Right lung (tissue), 2 donors: ENCODE measurements at regions not wholly inside any gene's neighbourhood (a gene's known extent, or its start where the extent isn't known, plus 50 kb on each side); places are given as distances from the start of the nearest gene placed in this dataset.
A peak's percentile ranks its signal among the peaks of the same experiment; 100 is the strongest.

Experiments used
- DNase-seq, 2 donors: peaks; one replicate each; pipeline ENCODE4 v3.0.0-alpha.2; 2013

DNA sequence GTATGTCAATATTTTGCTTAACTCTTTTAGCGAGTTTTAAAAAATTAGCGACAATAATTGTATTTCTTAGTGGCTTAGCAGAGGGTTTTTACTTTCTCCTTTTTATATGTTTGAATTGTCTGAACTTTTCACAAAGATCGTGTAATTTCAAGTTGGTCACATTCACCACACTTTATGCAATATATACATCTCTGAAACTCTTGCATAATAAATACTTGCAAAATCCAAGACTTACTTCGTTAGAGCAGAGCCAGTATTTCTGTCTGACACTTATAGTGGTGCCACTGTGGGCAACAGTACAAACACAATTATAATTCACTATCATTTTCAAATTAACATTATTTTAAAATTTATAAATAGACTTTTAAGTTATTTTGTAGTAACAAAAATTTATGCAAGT lies 62.0 kb downstream of the SUCNR1 start:
- DNase-seq: no peak

DNA sequence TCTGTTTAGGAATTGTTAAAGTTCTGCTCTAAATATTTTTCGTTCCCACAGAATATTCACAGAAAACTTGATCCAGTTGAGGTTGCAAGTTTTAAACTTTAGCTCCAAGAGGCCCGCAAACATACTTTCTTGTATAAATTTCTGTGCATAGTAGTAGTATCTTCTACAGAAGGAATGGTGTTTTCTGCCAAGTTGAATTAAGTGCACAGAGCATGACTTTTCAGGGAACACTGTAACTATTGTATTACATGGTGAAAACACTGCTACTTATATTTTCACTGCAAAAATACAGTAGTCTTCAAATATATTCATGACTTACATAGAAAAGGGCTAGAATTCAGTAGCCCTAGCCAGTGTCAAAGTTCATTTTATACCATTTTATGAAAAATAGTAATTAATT lies 67.0 kb downstream of the SUCNR1 start:
- no peak for DNase-seq

GRCh38 chr3:151943539-151943938 lies 70.1 kb downstream of the SUCNR1 start:
- DNase-seq: no peak

GRCh38 chr3:151944356-151944755 lies 70.9 kb downstream of the SUCNR1 start:
- DNase-seq: no peak

DNA sequence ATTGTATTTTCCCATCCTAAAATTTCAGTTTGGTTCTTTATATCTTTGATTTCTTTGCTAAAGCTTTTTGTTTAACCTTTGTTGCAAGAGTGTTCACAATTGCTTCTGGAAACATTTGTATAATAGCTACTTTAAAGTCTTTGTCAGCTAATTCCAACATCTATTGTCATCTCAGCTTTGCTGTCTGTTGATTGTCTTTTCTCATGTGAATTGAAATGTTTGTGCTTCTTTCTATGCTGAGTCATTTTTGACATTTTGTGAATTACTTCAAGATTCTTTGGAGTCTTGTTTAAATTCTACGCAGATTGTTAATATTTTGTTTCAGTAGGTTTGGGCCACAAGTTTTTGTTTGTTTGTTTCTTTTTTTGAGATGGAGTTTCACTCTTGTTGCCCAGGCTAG lies 73.2 kb downstream of the SUCNR1 start:
- DNase-seq: no peak

DNA sequence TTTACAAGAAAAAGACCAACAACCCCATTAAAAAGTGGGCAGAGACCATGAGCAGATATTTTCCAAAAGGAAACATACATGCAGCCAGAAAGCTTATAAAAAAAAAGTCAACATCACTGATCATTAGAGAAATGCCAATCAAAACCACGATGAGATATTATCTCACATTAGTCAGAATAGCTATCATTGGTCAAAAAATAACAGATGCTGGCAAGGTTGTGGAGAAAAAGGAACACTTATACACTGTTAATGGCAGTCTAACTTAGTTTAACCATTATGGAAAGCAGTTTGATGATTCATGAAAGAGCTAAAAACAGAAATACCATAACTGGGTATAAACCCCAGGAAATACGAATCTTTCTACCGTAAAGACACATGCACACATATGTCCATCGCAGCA lies 76.3 kb downstream of the SUCNR1 start:
- no peak for DNase-seq

DNA sequence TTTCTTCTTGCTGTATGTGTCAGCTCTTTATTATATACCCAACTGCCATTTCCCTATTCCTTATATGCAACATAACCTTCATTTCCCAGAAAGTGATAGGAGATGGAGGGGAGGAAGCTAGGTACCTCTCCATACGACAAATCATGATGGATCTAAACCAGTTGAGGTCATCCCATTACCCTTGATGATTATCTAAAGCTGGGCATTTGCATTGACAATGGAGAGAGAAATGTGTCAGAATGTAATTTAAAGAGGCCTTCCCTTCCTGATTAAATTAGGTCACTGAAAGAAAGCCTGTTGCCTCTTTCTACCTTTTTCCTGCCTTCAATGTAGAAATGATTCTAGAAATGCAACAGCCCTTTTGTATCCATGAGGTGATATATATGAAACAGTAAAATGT lies 81.9 kb downstream of the SUCNR1 start:
- no peak for DNase-seq

GRCh38 chr3:151960961-151961580 lies 87.6 kb downstream of the SUCNR1 start:
- DNase-seq: peak; percentile 54 to 60

- no peak for DNase-seq
Measured at GRCh38 chr3:151962352-151962751, 88.9 kb downstream of the SUCNR1 start.

DNA sequence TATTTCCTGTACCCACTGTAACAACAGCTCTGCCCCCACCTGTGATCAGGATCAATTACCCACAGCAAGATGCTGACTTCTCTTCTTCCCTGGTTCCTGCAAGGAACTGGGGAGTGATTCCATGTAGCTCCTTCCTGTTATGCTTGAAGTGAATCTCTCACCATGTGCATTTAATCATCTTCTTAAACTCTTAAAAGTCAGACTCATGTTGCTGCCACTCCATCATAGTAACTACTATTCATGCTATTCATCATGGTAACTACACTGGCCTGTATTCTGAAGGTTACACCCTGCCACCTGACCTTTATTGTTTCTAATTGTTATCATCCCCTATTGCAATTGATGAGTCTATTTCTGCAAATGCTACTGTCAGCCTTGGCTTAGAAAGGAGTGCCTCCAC lies 89.5 kb downstream of the SUCNR1 start:
- DNase-seq: no peak

- no peak for DNase-seq
Measured at GRCh38 chr3:151964743-151965142, 91.3 kb downstream of the SUCNR1 start.

DNA sequence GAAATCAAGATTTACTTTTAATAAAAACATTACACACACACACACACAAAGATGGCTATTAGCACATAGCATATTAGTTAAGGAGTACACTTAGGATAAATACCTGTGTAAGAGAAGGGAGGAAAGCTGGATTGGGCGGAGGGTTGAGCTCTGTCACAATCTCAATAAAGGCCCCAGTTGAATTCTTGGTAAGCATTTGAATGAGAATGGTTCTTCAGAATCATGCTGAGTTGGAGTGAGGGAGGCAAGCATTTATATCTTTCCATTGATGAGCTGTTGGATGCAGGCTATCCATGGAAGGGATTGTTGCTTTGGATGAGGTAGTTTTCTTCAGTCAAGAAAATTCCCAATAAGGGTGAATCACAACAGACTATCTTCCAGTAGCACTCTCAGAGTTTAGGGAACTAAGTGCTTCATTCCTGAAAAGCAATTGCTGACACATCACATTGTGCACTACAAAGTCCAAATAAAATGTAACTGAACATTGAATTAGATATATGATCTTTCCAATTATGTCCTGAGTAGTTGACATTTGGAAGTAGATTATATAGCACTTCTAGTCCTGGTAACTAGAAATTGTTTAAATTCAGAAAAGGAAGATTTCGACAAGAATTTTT lies 95.7 kb downstream of the SUCNR1 start:
- DNase-seq: no peak

- peak; percentile 38 to 50 for DNase-seq
Measured at GRCh38 chr3:151971814-151972579, 98.6 kb downstream of the SUCNR1 start.

DNA sequence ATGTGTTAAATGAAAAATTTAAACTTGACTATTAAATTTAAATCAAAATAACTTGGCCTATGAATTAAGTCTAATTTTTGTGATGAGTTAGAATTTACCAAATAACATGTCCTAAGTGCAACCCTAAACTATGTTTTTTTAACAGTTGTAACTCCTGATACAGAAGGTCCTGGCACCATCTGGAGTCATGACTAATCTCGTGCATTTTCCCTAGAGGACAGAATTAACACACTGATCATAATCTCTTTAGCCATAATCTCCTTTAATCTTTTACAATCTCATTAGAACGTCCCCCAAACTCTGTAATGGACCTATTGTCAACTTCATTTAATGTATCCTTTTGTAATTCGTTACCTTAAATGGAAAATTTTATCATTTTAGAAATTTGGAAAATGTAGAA lies 100.6 kb downstream of the SUCNR1 start:
- no peak for DNase-seq

DNA sequence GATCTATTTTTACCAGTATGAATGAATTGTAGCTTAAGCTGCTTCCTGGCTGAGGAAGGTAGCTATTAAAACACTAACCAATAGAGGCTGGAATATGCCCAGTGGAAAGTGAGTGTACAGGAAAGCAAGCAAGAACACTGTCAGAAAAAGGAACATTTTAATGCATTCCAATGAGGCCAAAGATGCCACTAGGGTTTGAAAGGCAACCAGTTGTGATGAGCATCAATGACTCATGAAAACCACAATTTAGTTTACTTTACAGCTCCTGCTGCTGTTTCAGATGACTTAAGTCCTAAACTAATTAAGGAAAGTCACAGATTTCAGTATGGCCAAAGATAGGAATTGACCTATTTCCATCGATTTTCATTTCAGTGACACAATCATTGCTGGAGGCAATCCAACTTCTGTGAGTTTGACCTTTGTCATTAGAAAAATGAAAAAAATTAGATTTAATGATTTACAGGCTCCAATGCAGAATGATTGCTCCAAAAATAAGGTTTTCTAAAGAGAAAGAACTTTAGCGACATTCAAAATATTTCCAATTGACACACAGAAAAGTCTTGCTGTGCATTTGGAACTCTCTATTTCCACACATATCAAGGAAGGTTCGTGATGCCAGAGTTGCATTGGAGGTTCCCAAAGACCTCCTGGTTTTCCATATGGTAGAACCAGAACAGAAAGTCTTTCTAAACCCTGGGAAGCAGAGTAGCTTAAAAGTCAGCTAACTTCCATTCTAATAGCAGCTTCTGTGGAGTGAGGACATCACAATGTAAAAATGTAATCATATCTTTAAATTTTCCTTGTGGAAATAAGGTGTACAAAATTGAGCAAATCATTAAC lies 103.0 kb downstream of the SUCNR1 start:
- DNase-seq: no peak

DNA sequence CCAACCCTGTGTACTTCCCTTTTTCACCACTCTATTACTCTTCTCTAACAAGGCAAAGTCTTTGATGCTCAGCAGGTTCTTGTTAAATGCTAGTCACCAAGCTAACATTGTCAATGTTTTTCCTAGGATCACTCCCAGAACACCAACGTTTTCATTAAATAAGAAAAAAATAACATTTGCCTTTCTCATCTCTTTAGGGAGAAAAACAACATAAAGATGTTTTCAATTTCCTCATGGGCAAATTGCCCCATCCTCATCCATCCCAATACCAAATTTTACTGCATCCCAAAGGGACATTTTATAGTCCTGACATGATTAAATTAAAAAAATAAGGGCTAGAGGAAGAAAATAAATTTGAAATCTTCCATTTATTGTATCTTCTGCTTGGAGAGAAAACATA lies 106.5 kb downstream of the SUCNR1 start:
- no peak for DNase-seq

GRCh38 chr3:151983538-151983937 lies 110.1 kb downstream of the SUCNR1 start:
- no peak for DNase-seq

GRCh38 chr3:151985787-151986430 lies 112.5 kb downstream of the SUCNR1 start:
- no peak for DNase-seq

DNA sequence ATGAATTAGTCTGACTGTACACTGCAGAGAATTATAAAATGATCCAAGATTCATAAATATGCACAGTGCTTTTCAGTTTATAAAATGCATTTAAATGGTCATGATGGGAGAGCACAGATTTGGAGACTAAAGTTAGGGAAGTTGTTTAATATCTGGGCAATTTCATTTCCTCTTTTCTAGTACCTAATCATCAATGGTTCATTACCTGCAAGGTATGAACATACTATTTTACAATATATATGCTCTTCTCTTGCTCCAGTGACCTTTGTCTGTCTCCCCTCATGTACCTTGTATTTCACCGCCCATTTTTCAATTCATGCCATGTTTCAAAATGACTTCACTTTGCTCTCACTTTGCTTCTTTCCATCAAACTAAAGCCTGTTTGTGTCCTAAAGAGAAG lies 114.5 kb downstream of the SUCNR1 start:
- DNase-seq: no peak

DNA sequence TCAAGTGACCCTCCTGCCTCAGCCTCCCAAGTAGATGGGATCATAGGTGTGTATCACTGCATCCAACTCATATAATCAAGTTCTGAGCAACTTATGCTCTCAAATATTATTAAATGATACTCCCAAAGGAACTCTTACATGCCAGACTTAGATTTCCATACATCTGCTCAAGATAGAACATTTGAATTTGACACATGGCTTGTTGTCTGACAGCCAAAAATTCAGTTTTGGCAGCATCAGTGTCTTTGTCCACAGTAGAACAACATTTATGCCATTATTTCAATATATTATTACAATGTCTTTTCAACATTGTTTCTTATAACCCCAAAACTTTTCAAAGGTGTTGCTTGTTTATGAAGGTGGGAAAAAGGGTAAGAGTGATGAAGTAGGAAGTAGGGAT lies 116.2 kb downstream of the SUCNR1 start:
- DNase-seq: no peak

DNA sequence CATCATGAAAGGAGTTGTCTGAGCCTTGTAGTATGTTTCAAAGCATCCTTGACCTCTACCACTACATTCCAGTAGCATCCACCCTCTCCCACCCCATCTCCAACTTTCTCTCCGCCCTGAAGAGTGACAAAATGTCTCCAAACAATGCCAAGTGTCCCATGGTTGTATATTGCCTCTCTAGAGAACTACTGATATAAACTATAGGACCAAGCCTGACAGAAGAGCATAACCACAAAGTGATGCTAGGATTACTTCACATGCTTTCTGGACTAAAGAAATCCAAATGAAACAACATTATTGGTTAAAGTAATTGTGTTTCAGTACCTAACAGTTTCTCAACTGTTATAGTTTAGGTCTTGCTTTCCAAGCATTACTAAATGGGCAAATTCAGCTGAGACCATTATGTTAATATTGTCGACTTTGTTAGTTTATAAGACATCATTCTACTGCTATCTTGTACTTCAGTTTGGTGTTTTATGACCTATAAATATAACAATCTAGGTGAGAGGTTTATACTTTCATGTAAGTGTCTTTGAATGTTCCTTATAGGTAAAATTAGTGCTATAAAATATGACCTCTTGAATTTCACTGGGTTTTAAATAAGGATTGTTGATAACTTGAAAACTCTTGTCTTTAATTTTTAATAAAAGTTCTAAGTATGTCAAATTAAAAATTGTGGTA lies 117.4 kb downstream of the SUCNR1 start:
- DNase-seq: no peak
